Fibroblast of lung (primary cell): ENCODE measurements at regions not wholly inside any gene's neighbourhood (a gene's known extent, or its start where the extent isn't known, plus 50 kb on each side); places are given as distances from the start of the nearest gene placed in this dataset.

ENCODE experiments used
- DNase-seq, 2 donors: peaks; one replicate each; pipeline versions ENCODE4 v3.0.0 to v3.0.0-alpha.2; 2010; ENCODE audit warnings: low read depth in 2 of 2
- H2AFZ ChIP-seq: 2 replicates; pipeline ENCODE4 v1.5.1; 2012; ENCODE audit warnings: low read length, control low read depth, inconsistent platforms
- H3K27ac ChIP-seq: 2 replicates; pipeline ENCODE4 v1.5.1; 2011; ENCODE audit warnings: low read length, control low read depth; ENCODE audit not compliant: insufficient read depth
- H3K27me3 ChIP-seq: 2 replicates; pipeline ENCODE4 v1.5.1; 2011; ENCODE audit warnings: mild to moderate bottlenecking, low read length; ENCODE audit not compliant: control insufficient read depth, insufficient read depth
- H3K36me3 ChIP-seq: 2 replicates; pipeline ENCODE4 v1.5.1; 2011; ENCODE audit warnings: low read length; ENCODE audit not compliant: control insufficient read depth, insufficient read depth
- H3K4me1 ChIP-seq: 2 replicates; pipeline ENCODE4 v1.5.1; 2011; ENCODE audit warnings: low read length; ENCODE audit not compliant: control insufficient read depth, insufficient read depth; ENCODE audit errors: extremely low read depth
- H3K4me2 ChIP-seq: 2 replicates; pipeline ENCODE4 v1.5.1; 2011; ENCODE audit warnings: low read length, control low read depth; ENCODE audit not compliant: insufficient read depth; ENCODE audit errors: extremely low read depth
- H3K4me3 ChIP-seq, 4 experiments: fragments of 200-600 bp in 1 of 4; sonication (generic) in 1 of 4; replicated peaks in 1 of 4; 2 replicates each; pipeline ENCODE4 v1.5.1; 2011 to 2016; ENCODE audit warnings: low read length in 4 of 4, low read depth in 3 of 4, mild to moderate bottlenecking in 3 of 4, control low read depth in 2 of 4, inconsistent platforms in 1 of 4, mixed read lengths in 1 of 4; ENCODE audit not compliant: insufficient read depth in 1 of 4; ENCODE audit errors: control extremely low read depth in 1 of 4
- H3K79me2 ChIP-seq: 2 replicates; pipeline ENCODE4 v1.5.1; 2012; ENCODE audit warnings: mild to moderate bottlenecking, low read length, inconsistent platforms; ENCODE audit not compliant: control insufficient read depth, insufficient read depth
- H3K9ac ChIP-seq: 2 replicates; pipeline ENCODE4 v1.5.1; 2011; ENCODE audit warnings: mild to moderate bottlenecking, low read length, control low read depth; ENCODE audit not compliant: insufficient read depth
- H3K9me3 ChIP-seq: 2 replicates; pipeline ENCODE4 v1.5.1; 2012; ENCODE audit warnings: low read depth, low read length; ENCODE audit not compliant: control insufficient read depth, insufficient read depth
- H4K20me1 ChIP-seq: 2 replicates; pipeline ENCODE4 v1.5.1; 2011; ENCODE audit warnings: low read length; ENCODE audit not compliant: control insufficient read depth, insufficient read depth; ENCODE audit errors: extremely low read depth
- CTCF ChIP-seq, 2 donors: IDR thresholded peaks in 1 of 2; conservative IDR thresholded peaks in 1 of 2; 1 replicate in 1 of 2; 2 replicates in 1 of 2; pipeline ENCODE4 v1.5.1; 2011 to 2012; ENCODE audit warnings: low read length in 2 of 2, control low read depth in 1 of 2, inconsistent platforms in 1 of 2, low read depth in 1 of 2, mild to moderate bottlenecking in 1 of 2
- EZH2 ChIP-seq: IDR thresholded peaks from 2 replicates; pipeline ENCODE4 v1.5.1; 2012; ENCODE audit warnings: low read length, control low read depth, mild to moderate bottlenecking; ENCODE audit errors: missing control alignments

GRCh38 chr20:7499201-7499600 lies 441.1 kb downstream of the HAO1 start:
- Histone ChIP-seq H4K20me1 (no peaks in the 10 kb centered on the region), H2AFZ (no peak overlapping the region), H3K27ac (no peak overlapping the region), H3K27me3 (no peaks in the 10 kb centered on the region), H3K36me3 (no peaks in the 10 kb centered on the region), H3K79me2 (no peaks in the 10 kb centered on the region), H3K9me3 (no peaks in the 10 kb centered on the region), H3K4me3 (no peak overlapping the region), H3K4me2 (no peak overlapping the region), H3K9ac (no peak overlapping the region), H3K4me1 (no peaks in the 10 kb centered on the region)
- no peak for DNase-seq
- TF ChIP-seq EZH2 (no peak), CTCF (conservative IDR thresholded peaks at IDR 0.05 in 1 of 2, IDR thresholded peaks at IDR 0.05 in 1 of 2; ENCODE audit: low read depth in 1 of 2, low read length in 2 of 2) (no peak)

- no peak for DNase-seq
- Histone ChIP-seq H4K20me1 (no peaks in the 10 kb centered on the region), H3K27me3 (no peaks in the 10 kb centered on the region), H3K4me2 (no peak overlapping the region), H3K79me2 (no peaks in the 10 kb centered on the region), H3K9me3 (no peaks in the 10 kb centered on the region), H3K9ac (no peak overlapping the region), H3K36me3 (no peaks in the 10 kb centered on the region), H2AFZ (no peak overlapping the region), H3K4me1 (no peaks in the 10 kb centered on the region), H3K27ac (no peak overlapping the region), H3K4me3 (no peak overlapping the region)
- TF ChIP-seq CTCF (conservative IDR thresholded peaks at IDR 0.05 in 1 of 2, IDR thresholded peaks at IDR 0.05 in 1 of 2; ENCODE audit: low read depth in 1 of 2, low read length in 2 of 2) (no peak), EZH2 (no peak)
These were observed 440.0 kb downstream of the HAO1 start for GRCh38 chr20:7500231-7500663.

GRCh38 chr20:7503501-7503900 lies 436.8 kb downstream of the HAO1 start:
- Histone ChIP-seq H4K20me1 (no peaks in the 10 kb centered on the region), H2AFZ (no peak overlapping the region), H3K27me3 (no peaks in the 10 kb centered on the region), H3K36me3 (no peaks in the 10 kb centered on the region), H3K9me3 (no peaks in the 10 kb centered on the region), H3K4me2 (no peak overlapping the region), H3K27ac (no peak overlapping the region), H3K4me3 (no peak overlapping the region), H3K4me1 (no peaks in the 10 kb centered on the region), H3K9ac (no peak overlapping the region), H3K79me2 (no peaks in the 10 kb centered on the region)
- TF ChIP-seq CTCF (conservative IDR thresholded peaks at IDR 0.05 in 1 of 2, IDR thresholded peaks at IDR 0.05 in 1 of 2; ENCODE audit: low read depth in 1 of 2, low read length in 2 of 2) (no peak), EZH2 (no peak)
- DNase-seq = peak in 1 of 2 donors; percentile 1
